GM18502 (cell line): ENCODE measurements at regions not wholly inside any gene's neighbourhood (a gene's known extent, or its start where the extent isn't known, plus 50 kb on each side); places are given as distances from the start of the nearest gene placed in this dataset.

Experiments used
- ATAC-seq: cut with Tn5 transposase; IDR thresholded peaks from one replicate; pipeline ENCODE4 v1.9.1; 2021; ENCODE audit warnings: mild to moderate bottlenecking; ENCODE audit not compliant: unreplicated experiment, poor library complexity

DNA sequence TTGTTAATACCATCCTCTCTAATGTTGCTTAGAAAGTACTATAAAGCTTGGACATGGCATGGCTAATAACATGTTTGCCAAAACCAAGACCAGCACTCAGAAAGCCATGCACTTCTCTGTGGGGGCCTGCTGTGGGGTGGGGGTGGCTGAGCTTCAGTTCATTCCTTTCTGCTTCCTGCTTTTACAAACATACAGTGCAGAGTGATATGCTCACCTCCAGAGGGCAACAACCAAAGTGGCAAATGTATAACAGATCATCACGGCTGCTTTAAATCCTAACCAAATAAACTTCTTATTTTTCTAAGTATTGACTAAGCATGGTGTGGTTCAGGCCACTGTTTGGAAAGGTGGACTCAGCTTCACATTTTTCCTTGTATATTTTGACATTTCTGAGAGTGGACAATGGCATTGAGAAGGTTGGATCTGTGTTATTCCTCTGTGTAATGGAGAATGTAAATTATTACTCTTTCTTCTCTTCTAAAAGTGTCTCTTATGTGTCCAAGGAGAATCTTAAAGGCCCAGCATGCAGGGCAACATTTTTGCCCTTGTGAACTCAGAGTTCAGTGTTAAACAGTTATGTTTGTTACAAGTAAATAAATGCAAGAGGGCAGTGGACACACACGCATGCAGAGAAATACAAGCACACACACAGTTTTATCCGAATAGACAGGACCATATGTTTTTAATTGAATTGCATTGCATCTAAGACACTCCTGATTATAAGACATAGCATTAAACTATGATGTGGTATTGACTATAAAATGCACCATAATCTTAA lies 186.1 kb downstream of the HERPUD2 start:
- no peak for ATAC-seq

GRCh38 chr7:35505066-35505465 lies 189.9 kb downstream of the HERPUD2 start:
- ATAC-seq, result no peak

- ATAC-seq, result no peak
Measured at GRCh38 chr7:35504365-35504764, 190.6 kb downstream of the HERPUD2 start.

DNA sequence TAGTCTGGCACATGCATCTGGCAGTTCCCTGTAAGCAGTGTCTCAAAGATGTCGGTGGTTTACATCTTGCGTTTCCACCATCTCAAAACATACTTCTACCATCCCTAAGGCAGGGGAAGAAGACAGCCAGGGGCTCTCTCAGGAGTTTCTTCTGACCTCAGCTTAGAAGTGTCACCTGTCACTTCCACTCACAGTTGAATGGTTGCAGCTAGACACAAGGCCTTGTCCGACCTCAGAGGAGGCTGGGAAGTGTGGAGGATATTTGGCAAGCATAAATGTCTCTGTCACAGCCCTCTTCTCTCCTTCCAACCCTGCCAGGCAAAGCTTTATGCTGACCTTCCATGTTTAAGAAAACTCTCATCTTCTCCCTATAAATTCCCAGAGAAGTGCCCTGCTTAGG lies 193.3 kb downstream of the HERPUD2 start:
- no peak for ATAC-seq

GRCh38 chr7:35499226-35499625 lies 195.7 kb downstream of the HERPUD2 start:
- ATAC-seq, result no peak

GRCh38 chr7:35498416-35498815 lies 196.5 kb downstream of the HERPUD2 start:
- no peak for ATAC-seq

DNA sequence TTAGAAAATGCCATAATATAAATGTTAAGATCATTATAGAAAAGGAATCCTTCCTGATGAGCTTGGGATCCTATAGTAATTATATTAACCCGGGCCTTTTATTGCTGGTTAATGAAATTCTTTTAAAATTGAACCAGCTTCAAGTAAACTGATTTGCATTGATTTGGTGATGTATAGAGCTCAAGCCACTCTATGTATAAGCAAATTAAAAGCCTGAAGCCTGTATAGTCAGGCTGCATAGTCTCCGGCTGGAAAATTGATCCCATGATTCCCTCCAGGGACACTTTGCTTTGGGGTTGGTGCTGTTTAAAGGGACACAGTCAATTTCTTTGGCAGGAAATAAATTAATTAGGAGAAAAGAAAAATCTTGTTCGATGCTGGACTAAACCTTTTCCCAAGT lies 199.1 kb downstream of the HERPUD2 start:
- ATAC-seq, result no peak

DNA sequence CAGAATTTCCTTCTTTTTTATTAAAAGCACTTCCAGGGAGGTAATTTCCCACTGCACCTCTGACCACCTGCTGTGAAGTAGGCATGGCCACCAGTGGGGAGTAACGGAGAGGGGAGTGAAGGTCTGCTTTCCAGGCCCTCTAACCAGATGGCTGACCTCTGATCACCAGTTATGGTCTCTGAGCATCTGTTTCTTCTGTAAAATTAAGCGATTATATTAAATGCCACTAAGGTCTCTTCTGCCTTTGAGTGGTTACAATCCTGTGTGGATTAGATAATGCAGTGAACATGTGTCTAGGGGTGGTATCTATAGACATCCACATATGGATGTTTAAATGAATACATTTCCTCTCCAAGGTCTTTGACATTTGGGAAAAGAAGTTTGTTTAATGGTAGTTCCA lies 199.6 kb downstream of the HERPUD2 start:
- no peak for ATAC-seq

DNA sequence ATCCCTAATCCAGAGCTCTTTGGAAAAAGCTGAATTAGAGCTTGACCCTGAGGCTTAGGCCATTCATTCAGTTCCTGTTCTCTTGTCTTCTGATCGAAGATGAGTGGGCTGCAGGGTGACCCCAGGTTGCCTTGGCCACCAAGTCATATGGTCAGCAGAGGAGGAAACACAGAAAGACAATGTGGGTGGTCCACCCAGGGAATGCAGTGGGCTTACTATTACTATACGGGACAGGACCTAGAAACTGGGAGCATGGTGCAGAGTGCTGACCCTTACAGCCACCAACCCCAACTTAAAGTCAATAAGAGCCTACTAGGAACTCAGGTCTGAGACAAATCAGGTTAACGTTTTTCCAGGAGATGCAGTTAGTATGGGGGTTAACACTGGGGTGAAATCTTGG lies 200.5 kb downstream of the HERPUD2 start:
- ATAC-seq, result no peak

DNA sequence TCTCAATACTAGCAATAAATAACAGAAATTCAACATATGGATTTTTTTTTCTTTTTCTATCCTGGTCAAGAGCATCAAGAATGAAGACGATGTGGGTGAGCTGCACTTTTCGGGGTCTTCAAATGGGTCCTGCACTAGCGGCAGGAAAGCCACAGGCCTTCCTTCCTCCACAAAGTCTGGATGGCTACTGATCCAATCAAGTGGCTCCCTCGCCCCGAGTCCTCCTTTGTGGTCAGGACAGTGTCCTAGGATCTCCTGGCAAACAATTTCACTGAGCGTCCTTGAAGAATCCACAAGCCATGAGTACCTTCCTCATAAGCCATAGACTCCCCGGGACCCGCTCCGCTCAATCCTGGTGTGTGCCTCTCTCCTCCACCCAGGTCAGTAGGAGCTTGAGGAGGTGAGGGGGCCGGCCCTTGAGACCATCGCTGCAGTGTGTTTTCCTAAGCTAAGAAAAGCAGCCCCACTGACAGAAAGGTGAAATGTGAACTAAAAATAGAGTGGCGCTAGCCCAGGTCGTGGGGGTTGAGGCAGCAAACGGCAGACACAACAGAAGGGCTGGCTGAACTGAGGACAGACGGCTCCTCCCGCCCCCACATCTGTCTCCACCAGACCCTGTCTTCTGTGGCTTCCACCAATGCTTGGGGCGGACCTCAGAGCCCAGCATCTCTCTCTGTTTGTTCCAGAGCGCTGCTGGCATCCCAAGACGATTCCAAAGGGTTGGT lies 202.3 kb downstream of the HERPUD2 start:
- no peak for ATAC-seq

DNA sequence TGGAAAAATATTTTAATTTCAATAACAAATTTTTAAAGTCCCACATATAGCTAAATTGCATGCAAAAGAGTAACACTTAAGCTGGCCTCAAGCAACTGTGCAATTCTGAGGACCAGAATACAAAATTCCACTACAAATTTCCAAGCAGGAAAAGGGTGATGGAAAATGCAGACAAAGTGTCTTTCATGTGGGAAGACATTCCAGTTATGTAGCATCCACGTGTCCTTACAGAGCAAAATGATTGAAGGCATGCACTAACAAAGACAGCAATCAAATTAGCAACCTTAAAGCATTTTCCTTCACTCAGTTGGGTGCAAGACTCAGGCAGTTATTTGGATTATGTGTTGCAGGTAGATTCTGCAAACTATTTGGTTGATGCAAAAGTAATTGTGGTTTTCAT lies 203.7 kb downstream of the HERPUD2 start:
- ATAC-seq, result no peak

GRCh38 chr7:35487841-35488240 lies 207.1 kb downstream of the HERPUD2 start:
- ATAC-seq, result no peak

DNA sequence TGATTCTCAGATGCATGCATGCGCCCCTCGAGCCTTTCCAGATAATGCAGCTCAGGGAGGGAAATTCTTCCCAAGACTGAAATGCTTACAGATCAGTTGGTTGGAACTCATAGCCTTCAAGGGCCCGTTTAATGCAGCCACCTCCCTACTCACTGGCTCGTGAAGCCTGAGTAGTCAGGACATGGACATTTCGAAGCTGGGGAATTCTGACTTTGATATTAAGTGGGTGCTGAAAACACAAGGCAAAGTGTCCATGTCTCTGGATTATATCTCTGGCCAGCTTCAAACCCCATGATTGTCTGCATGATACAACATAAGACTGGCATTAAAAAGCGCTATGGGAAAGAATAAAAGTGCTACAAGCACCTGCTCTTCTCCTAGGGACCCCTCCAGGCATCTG lies 207.5 kb downstream of the HERPUD2 start:
- ATAC-seq, result no peak

DNA sequence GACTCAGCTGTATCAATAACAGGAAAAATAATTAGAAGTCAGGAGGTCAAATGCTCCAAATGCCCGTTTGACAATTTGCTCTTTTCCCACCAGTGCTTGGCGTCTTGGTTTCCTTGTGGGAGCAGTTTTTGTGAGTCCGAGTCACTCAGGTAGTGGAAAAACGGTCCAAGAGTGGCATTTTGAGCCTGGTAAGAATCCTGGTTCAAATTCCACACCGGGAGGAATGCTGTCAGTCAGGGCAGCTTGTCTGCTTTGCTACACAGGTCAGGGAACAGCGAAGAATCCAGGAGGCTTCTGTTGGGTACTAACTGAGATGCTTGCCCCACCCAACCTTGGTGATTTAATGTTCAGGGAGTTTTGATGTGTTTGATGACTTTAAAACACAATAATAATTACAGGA lies 209.5 kb downstream of the HERPUD2 start:
- ATAC-seq, result no peak

- no peak for ATAC-seq
Measured at GRCh38 chr7:35483568-35483967, 211.4 kb downstream of the HERPUD2 start.

GRCh38 chr7:35482231-35482630 lies 212.7 kb downstream of the HERPUD2 start:
- ATAC-seq, result no peak

- no peak for ATAC-seq
Measured at GRCh38 chr7:35480806-35481205, 214.1 kb downstream of the HERPUD2 start.

GRCh38 chr7:35477609-35478008 lies 217.3 kb downstream of the HERPUD2 start:
- ATAC-seq, result no peak

- no peak for ATAC-seq
Measured at GRCh38 chr7:35474100-35474499, 220.2 kb upstream of the TBX20 start.

DNA sequence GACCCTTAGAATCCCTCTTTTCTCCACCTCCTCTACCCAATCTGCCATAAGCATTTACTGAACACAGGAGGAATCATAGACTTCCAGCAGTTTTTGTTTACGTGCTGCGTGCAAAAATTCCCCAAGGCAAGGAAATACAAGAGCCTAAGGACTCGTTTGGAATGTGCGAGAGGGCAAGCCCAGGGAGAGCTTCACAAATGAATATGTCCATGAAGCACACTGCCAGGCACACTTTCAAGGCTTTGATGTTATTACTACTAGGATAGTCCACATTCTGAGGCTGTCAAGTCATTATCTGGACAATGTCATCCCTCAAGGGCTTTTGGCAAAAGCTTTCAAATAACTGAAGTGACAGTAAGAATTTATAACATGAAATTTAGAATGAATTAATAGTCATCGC lies 214.7 kb upstream of the TBX20 start:
- ATAC-seq, result no peak

DNA sequence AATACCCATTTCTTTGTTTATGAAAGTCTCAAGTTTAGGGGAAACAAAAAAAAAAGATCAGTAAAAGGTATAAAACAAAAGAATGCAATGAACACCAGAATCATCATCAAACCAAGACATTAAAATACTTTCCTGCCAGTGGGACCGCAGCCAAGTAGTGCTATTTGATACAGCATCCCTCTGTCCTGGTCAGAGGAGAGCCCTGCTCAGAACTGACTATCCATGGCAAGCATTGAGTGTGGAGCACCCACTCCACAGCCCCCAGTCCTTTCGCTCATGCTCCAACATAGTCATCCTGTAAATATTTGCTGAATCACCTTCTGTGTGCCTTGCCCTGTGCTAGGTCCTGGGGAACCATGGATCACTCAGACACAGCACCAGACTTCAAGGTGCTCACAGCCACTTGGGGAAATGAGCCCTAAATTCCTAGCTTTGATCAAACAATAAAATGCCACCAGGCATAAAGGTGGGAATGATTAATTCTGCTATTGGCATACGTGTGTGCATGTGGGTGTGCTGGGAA lies 213.6 kb upstream of the TBX20 start:
- no peak for ATAC-seq
